NCI-H2171 treated with DMSO at 0.1 percent for 48 hours (cell line): ENCODE measurements at regions not wholly inside any gene's neighbourhood (a gene's known extent, or its start where the extent isn't known, plus 50 kb on each side); places are given as distances from the start of the nearest gene placed in this dataset.
"Not testable (repeated sequence)": the region's sequence is repeated elsewhere in the genome, so short reads cannot be mapped to it uniquely, and the experiment has no call there.

Source experiments
- DNase-seq: peaks from one replicate; lab custom pipeline; 2025; lab: John Stamatoyannopoulos, UW

- DNase-seq: peak; percentile 91
These were observed 103.0 kb upstream of the PLXNA2 start for GRCh38 chr1:208347191-208347590.

GRCh38 chr1:208349694-208350330 is 105.6 kb upstream of the PLXNA2 start:
- peak; percentile 71 for DNase-seq

GRCh38 chr1:208350815-208351214 is 106.6 kb upstream of the PLXNA2 start:
- DNase-seq: no peak

GRCh38 chr1:208351838-208352237 is 107.7 kb upstream of the PLXNA2 start:
- DNase-seq: no peak

GRCh38 chr1:208353797-208354196 is 109.6 kb upstream of the PLXNA2 start:
- DNase-seq: not testable (repeated sequence)

- DNase-seq: no peak
These were observed 113.7 kb upstream of the PLXNA2 start for GRCh38 chr1:208357644-208358507.

GRCh38 chr1:208358651-208359050 is 114.5 kb upstream of the PLXNA2 start:
- DNase-seq: no peak

- DNase-seq: no peak
These were observed 117.8 kb upstream of the PLXNA2 start for GRCh38 chr1:208362011-208362410.

GRCh38 chr1:208366559-208366958 is 122.4 kb upstream of the PLXNA2 start:
- no peak for DNase-seq

- no peak for DNase-seq
These were observed 124.9 kb upstream of the PLXNA2 start for GRCh38 chr1:208369045-208369444.

GRCh38 chr1:208369658-208370057 is 125.5 kb upstream of the PLXNA2 start:
- no peak for DNase-seq

- DNase-seq: no peak
These were observed 130.3 kb upstream of the PLXNA2 start for GRCh38 chr1:208374391-208374941.

- no peak for DNase-seq
These were observed 137.3 kb upstream of the PLXNA2 start for GRCh38 chr1:208381481-208381880.

GRCh38 chr1:208387908-208388811 is 144.0 kb upstream of the PLXNA2 start:
- no peak for DNase-seq

- no peak for DNase-seq
These were observed 149.2 kb upstream of the PLXNA2 start for GRCh38 chr1:208393416-208393815.

GRCh38 chr1:208393826-208394225 is 149.6 kb upstream of the PLXNA2 start:
- no peak for DNase-seq

GRCh38 chr1:208397286-208397685 is 153.1 kb upstream of the PLXNA2 start:
- no peak for DNase-seq

- DNase-seq: no peak
These were observed 160.8 kb upstream of the PLXNA2 start for GRCh38 chr1:208405014-208405413.

- DNase-seq: no peak
These were observed 165.0 kb upstream of the PLXNA2 start for GRCh38 chr1:208409176-208409575.

GRCh38 chr1:208410409-208410808 is 166.2 kb upstream of the PLXNA2 start:
- no peak for DNase-seq

GRCh38 chr1:208413006-208413405 is 168.8 kb upstream of the PLXNA2 start:
- DNase-seq: no peak

- DNase-seq: no peak
These were observed 174.5 kb upstream of the PLXNA2 start for GRCh38 chr1:208418667-208419066.
